ENCODE measurements at regions not wholly inside any gene's neighbourhood (a gene's known extent, or its start where the extent isn't known, plus 50 kb on each side); places are given as distances from the start of the nearest gene placed in this dataset.

GRCh38 chr13:53214433-53214832 is 185.8 kb downstream of the OLFM4 start:
- DNase-seq (no peak), ATAC-seq (no peak)
- H3K36me3 ChIP-seq (ENCODE audit: low read depth): no peaks in the 10 kb centered on the region
- H3K9me3 ChIP-seq: no peaks in the 10 kb centered on the region
- TF ChIP-seq CTCF (IDR thresholded peaks at IDR 0.05): no peak
- no peak overlapping the region for H3K4me3 ChIP-seq
- H3K4me1 ChIP-seq (ENCODE audit: low read depth): no peaks in the 10 kb centered on the region
- intact Hi-C loops (cut with DNase I, micrococcal nuclease): no loop called here

- ATAC-seq: no peak
- intact Hi-C loops (cut with DNase I, micrococcal nuclease): no loop called here
- no peak for TF ChIP-seq CTCF (IDR thresholded peaks at IDR 0.05)
- Histone ChIP-seq H3K4me1 (ENCODE audit: low read depth) (no peaks in the 10 kb centered on the region), H3K4me3 (no peak overlapping the region), H3K36me3 (ENCODE audit: low read depth) (no peaks in the 10 kb centered on the region), H3K9me3 (no peaks in the 10 kb centered on the region)
- DNase-seq: no peak
These were observed 186.9 kb downstream of the OLFM4 start for GRCh38 chr13:53215563-53215962.

GRCh38 chr13:53216773-53217172 is 188.2 kb downstream of the OLFM4 start:
- ATAC-seq (no peak), DNase-seq (no peak)
- intact Hi-C loops (cut with DNase I, micrococcal nuclease): no loop called here
- no peaks in the 10 kb centered on the region for H3K9me3 ChIP-seq
- TF ChIP-seq CTCF (IDR thresholded peaks at IDR 0.05): no peak
- no peaks in the 10 kb centered on the region for H3K36me3 ChIP-seq (ENCODE audit: low read depth)
- no peaks in the 10 kb centered on the region for H3K4me1 ChIP-seq (ENCODE audit: low read depth)
- no peak overlapping the region for H3K4me3 ChIP-seq

GRCh38 chr13:53217194-53217593 is 188.6 kb downstream of the OLFM4 start:
- H3K4me3 ChIP-seq: no peak overlapping the region
- intact Hi-C loops (cut with DNase I, micrococcal nuclease): no loop called here
- ATAC-seq (no peak), DNase-seq (no peak)
- no peaks in the 10 kb centered on the region for H3K9me3 ChIP-seq
- H3K4me1 ChIP-seq (ENCODE audit: low read depth): no peaks in the 10 kb centered on the region
- H3K36me3 ChIP-seq (ENCODE audit: low read depth): no peaks in the 10 kb centered on the region
- no peak for TF ChIP-seq CTCF (IDR thresholded peaks at IDR 0.05)

- no peaks in the 10 kb centered on the region for H3K9me3 ChIP-seq
- DNase-seq (no peak), ATAC-seq (no peak)
- H3K36me3 ChIP-seq (ENCODE audit: low read depth): no peaks in the 10 kb centered on the region
- TF ChIP-seq CTCF (IDR thresholded peaks at IDR 0.05): no peak
- H3K4me1 ChIP-seq (ENCODE audit: low read depth): no peaks in the 10 kb centered on the region
- intact Hi-C loops (cut with DNase I, micrococcal nuclease): no loop called here
- H3K4me3 ChIP-seq: no peak overlapping the region
These were observed 191.4 kb downstream of the OLFM4 start for GRCh38 chr13:53220038-53220437.

- Histone ChIP-seq H3K4me3 (no peak overlapping the region), H3K4me1 (ENCODE audit: low read depth) (no peaks in the 10 kb centered on the region), H3K9me3 (no peaks in the 10 kb centered on the region), H3K36me3 (ENCODE audit: low read depth) (no peaks in the 10 kb centered on the region)
- no peak for TF ChIP-seq CTCF (IDR thresholded peaks at IDR 0.05)
- ATAC-seq (no peak), DNase-seq (no peak)
- intact Hi-C loops (cut with DNase I, micrococcal nuclease): no loop called here
These were observed 209.1 kb downstream of the OLFM4 start for GRCh38 chr13:53237696-53238095.
